ENCODE measurements at regions not wholly inside any gene's neighbourhood (a gene's known extent, or its start where the extent isn't known, plus 50 kb on each side); places are given as distances from the start of the nearest gene placed in this dataset.
"Not testable (repeated sequence)": the region's sequence is repeated elsewhere in the genome, so short reads cannot be mapped to it uniquely, and the experiment has no call there.

DNA sequence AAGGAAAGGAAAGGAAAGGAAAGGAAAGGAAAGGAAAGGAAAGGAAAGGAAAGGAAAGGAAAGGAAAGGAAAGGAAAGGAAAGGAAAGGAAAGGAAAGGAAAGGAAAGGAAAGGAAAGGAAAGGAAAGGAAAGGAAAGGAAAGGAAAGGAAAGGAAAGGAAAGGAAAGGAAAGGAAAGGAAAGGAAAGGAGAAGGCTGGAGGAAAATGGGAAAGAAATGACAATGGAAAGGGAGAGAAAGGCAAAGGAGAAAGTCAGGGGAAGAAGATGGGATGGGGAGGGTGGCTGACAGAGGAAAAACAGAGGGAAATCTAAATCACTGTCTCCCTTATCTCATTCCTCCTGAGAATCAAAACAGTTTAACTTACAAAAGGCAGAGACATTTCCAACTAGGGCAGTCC is 156.3 kb downstream of the C1D start:
- not testable (repeated sequence) for DNase-seq (ENCODE audit: low spot score)

DNA sequence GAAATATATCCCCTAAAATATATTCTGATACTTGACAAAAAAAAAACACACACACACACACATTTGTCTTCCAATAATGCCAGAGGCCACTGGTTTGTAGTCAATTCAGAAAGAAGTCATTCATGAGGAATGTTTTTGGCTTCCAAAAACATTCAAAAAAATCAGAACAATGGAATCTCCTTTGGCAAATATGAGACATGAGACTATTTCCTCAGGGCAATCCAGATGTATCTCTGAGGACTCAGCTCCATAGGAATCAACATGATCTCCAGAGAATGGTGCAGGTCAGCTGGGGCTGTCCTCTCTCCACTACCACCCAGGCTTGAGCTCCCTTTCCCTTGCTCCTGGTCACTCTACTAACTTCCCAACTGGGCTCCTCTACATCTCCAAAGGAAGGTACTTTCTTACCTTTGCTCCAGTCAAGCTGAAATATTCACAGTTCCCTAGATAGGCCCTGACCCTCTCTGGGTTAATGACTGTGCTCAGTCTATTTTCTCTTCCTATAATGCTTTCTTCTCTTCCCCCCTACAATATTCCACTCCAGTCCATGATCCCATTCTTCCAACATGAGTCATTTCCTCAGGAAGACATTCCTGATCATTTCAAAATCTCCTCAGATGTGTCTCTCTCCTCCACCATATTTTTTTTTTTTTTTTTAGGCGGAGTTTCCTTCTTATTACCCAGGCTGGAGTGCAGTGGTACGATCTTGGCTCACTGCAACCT is 145.3 kb downstream of the C1D start:
- peak; percentile 72 for DNase-seq (ENCODE audit: low spot score)

DNA sequence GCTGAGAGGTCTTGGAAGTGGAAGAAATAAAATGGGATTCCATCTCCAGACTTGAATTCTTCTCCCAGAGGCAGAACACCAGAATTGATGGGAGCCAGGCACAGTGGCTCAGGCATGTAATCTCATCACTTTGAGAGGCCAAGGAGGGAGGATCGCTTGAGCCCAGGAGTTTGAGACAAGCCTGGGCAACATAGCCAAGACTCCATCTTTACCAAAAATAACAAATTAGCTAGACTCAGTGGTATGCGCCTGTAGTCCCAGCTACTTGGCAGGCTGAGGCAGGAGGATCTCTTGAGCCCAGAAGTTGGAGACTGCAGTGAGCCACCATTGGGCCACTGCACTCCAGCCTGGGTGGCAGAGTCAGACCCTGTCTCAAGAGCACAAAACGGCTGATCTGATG is 144.3 kb downstream of the C1D start:
- DNase-seq (ENCODE audit: low spot score): no peak

DNA sequence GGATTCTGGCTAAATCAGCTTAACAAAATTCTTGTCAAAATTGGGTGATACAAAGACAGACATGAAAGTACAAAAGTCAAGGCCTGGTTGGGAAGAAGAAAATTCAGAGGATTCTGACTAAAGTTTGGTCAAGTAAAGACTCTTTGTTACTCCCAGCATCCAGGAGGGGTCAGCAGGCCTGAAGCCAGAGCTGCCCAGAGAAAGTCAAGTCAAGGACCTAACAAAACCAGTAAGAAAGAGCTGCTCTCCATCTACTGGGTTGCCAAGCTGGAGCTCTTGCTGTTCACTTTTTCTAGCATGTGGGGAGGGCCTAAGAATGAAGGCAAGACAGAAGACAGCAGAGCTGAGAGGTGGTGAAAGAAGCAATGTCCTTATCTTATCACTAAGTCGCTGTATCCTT is 143.3 kb downstream of the C1D start:
- no peak for DNase-seq (ENCODE audit: low spot score)

DNA sequence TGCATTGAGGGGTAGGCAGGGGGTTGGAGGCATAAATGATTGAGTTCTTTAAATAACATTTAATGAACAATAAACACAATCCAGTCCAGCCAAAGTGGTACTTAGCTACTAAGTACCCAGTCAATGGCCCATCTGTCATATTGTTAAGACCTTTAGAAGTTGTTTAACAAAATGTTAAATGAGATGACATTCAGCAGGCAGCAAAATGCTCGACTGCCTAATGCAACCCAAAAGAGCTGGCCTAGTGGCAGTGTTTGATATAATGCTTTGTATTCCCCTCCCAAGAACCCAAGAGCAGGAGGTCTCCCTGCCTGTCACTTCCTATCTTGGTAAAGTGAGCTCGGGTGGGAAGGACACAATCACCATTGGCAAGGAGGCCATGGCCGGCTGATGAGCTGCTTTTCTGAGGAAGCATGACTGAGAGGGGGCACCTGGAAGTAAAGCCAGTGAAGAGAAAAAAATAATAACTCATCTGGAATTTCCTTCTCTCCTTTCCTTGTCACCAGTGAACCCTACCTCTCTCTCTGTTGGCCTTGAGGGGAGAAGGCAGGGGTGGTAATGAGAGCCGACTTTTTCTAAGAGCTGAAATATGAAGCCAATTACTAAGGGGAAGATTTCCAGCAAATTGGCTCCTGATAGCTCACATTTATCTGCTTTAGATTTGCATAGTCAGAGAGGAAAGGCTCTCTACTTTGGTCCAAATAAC is 140.6 kb downstream of the C1D start:
- DNase-seq (ENCODE audit: low spot score): no peak

DNA sequence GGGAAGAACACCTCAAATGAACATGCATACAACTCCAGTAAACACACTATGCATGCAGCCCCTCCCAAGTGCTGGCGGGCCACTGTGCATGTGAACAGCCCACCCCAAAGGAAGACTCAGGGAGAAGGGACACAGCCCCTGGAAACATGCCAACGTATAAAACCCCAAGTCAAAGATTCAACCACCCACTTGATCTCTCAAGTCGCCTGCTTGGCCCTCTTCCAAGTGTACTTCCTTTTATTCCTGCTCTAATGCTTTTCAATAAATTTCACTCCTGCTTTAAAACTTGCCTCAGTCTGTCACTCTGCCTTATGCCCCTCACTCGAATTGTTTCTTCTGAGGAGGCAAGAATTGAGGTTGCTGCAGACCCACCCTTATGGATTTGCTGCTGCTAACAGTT is 139.1 kb downstream of the C1D start:
- DNase-seq (ENCODE audit: low spot score): no peak

DNA sequence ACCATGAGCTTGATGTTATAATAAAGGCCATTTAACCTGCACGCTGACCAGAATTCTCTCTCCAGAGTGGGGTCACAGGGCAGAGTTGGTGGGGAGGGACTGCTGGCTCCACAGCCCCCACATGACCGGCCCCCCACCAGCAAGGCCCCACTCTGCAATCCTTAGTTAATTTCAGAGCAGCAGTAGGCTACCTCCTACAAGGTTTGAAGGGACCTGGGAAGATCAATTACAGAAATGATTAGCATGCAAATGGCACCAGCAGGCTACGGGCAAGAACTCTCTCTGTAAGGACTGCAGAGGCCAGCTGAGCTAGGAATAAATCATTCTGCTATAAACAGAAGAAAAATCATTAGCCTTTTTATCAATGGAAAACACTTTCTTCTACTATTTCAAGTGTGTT is 135.3 kb downstream of the C1D start:
- DNase-seq (ENCODE audit: low spot score): no peak

DNA sequence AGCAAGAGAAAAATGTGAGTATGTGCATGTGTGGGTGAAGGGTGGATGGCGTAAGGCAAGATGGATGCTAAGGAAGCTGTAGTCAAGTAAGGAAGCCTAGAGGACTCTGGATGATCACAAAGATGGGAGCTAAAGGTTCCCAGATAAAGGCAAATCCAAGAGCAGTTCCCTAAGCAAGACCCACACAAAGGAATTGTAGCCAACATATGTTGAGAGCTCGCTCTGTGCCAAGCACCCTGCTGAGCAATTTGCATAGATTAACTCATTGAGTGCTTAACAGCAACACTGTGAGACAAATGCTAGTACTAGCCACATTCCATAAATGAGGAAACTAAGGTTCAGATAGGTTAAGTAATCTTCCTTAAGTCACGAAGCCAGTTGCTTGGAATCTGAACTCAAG is 132.6 kb downstream of the C1D start:
- no peak for DNase-seq (ENCODE audit: low spot score)

DNA sequence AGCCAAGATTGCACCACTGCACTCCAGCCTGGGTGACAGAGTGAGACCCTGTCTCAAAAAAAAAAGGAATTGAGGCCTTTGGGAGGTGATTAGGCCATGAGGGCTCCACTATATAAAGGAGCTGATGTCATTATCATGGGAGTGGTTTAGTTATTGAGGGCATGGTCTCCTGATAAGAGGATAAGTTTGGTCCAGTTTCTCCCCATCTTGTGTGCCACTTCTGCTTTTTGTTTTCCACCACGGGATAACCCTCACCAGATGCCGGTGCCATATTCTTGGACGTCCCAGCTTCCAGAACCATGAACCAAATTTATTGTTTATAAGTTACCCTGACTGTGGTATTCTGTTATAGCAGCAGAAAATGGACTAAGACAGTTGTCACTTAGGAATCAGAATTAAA is 125.8 kb downstream of the C1D start:
- no peak for DNase-seq (ENCODE audit: low spot score)

DNA sequence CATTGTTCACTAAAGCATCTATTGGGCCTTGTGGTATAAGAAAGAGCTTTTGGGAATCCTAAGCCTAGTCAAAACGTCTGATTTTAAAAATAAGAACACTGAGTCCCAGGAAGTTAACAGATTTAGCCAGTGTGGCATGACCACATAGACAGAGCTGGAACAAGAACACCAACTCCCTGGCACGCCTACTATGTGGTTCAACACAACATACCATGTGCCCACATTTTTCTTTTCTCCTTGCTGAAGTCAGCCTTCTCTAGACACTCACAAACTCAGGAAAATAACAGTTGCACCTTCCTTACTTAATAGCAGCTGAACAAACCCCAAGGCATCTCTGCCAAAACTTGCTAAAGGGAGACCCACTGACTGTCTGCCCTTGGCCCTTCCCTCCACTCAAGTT is 124.8 kb downstream of the C1D start:
- no peak for DNase-seq (ENCODE audit: low spot score)

DNA sequence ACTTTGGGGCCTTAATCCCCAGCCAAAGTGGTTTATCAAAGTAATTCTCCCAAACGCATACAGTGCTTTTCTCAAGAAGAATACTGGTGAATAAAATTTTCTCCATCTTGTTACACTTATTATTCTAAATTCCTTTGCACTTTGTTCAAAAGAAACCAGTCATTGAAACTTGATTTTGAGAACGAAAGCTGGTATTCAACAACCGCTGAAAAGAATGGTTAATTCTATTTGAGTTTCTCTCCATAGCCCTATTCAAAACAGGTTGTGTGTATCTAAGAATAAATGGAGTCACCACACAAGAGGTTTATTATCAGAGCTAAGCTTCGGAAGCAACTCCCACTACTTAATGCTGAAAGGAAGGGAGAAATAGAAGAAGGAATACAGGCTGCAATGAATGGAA is 117.7 kb downstream of the C1D start:
- DNase-seq (ENCODE audit: low spot score): no peak

DNA sequence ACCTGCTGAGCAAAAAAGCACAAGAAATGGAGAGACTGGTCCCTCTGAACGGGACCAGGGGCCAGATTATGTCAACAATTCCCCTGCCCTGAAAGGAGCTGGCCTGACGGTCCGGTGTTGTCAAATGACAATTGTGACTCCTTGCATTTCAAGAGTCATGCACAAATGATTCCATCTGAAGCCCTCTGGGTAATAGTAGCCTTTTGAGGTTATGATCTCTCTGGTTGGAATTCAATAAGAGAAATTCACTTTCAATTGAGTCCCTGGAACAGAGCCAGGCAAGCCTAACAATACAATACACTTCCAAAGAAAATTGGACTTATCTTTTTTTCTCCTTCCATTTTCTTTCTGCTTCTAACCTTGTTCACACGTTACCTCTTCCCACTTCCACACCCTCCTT is 116.9 kb downstream of the C1D start:
- no peak for DNase-seq (ENCODE audit: low spot score)

DNA sequence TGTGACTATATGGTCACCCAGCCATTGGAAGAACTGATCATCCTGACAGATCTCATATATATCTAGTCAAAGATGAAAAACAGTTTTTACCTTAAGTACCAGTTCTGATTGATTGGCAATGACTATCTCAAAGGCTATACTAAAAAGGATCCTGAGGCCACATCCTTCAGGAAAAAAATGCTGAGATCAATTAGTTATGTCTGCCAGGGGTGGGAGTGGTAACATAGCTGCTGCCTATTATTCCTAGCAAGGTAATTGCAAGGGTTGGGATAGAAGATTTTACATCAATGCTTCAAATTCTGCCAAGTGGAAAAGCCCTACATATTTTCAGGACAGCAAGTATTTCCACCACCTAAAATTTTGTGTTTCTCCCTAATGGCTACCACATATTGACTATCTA is 114.7 kb downstream of the C1D start:
- no peak for DNase-seq (ENCODE audit: low spot score)

DNA sequence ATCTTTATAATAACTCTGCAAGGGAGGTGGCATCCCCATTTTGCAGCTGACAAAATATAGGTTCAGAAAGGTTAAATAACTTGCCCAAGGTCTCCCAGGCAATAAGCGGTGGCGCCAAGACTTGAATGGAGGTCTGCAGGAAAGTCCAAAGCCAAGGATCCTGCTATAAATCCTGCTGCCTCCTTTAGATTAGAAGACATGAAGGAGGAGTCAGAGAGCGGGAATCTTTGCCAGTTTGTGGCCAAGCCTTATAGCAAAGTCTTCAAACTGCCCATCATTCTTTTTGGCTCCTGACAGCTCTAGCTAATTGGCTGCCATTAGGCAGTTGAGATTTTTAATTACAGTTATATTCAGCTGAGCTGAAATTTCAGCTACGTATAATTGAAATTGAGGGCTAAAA is 114.3 kb downstream of the C1D start:
- DNase-seq (ENCODE audit: low spot score): no peak

DNA sequence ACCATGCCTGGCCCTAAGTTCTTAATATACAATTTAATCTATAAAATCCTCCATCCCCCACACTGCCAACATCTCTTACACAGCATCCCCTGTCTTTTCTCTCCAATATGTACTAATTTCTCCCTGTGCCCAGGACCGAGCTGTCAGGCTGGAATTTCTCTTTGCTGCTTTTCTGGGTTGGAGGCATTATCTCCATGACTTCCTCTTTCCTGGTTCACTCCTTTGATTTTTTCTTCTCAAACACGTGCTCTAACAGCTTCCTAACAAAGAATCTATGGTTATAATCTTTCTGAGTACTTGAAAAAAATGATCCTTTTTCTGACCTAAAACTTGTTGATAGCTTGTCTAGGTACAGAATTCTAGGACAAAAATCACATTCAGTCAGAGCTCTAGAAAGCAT is 112.8 kb downstream of the C1D start:
- DNase-seq (ENCODE audit: low spot score): no peak

DNA sequence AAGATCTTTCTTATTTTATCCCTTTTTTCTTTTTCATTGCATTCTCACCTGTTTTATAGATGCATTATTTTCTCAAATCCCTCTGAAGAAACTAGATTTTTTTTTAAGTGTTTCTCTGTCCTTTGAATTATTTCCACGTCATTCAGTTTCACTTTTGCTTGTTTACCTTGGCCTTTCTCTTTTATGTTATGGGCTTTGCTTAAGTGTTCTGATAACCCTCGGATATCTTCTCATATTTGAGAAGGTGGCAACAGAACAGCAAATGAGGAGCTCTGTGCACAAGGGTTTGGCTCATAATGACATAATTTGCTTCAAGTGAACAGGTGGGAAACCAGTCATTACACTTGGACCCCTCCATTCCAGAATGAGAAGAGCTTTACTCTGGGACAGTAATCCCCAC is 111.9 kb downstream of the C1D start:
- no peak for DNase-seq (ENCODE audit: low spot score)

DNA sequence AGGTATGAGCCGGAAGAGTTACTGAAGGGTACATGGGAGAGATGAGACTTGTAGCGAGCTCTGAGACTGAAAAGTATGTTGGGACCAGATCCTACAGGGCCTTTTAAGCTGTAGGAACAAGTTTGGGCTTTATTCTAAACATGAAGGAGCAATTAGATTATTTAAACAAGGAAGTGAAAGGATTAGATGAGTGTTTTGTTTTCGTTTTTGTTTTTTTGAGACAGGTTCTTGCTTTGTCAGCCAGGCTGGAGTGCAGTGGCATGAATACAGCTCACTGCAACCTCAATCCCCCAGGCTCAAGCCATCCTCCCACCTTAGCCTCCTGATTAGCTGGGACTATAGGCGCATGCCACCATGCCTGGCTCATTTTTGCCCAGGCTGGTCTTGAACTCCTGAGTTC is 110.7 kb downstream of the C1D start:
- DNase-seq (ENCODE audit: low spot score): no peak

DNA sequence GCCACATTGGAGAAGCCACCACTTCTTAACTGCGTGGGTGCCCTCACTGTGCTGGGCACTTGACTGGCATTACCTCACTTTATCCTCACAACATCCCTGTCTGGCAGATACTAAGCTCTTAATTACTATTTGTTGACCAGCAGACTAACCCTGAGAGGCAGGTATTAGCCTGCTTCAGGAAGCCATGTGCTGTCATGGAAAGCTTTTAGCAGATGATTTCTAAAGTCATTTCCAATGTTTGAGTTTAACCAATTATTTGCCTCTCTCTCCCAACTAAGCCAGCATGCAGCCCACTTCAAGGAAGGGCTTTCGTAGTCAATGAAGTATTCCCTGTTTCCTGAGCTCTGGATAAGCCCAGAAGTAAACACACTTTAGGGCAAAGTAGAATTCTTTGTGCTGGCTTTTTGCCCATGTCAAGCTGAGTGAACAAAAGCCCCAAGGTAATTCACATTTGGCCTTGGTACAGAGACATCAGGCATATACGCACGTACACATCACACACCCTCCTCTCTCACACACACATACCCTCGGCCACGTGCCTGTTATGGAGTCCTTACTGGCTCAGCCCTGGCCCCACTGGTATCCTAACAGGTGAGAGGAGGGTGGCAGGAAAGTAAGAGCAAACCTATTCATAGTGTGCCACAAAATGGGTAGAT is 108.6 kb downstream of the C1D start:
- no peak for DNase-seq (ENCODE audit: low spot score)

DNA sequence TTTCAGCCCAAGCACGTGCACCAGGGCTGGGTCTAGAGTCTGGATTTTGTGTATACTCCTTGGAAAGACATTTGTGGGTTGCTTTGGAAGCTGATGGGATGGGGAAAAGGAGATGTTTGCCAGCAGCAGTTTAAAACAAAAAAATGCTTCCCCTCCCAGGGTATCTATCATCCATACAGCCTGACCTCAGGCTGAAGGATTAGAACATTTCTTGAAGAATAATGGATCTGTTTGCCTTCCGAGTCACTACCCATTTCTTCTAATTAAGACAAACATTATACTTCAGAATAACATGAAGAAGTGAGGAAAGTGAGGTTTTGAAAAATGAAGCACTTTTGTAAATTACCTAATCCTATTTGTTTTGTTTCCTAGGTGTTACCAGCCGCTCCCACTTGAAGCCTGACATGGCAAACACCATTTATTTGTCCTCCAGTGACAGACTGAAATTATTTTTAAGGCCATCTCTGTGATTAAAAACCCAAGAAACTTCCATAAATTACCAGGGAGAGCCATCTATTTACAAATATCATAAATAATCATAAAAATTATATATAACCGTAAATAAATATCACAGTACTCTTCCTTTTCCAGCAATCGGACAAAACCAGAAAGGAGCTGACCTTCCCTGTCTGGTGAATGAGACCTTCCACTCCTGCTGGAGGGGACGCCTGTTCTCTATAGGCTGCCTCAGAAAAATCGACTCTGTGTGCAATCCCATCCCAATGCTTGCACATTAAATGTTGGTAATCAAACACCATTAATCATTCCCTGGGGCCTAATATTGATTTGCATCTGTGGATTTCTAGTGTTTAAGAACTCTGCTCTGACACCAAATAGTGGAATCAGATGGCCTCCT is 106.8 kb downstream of the C1D start:
- DNase-seq (ENCODE audit: low spot score): no peak

DNA sequence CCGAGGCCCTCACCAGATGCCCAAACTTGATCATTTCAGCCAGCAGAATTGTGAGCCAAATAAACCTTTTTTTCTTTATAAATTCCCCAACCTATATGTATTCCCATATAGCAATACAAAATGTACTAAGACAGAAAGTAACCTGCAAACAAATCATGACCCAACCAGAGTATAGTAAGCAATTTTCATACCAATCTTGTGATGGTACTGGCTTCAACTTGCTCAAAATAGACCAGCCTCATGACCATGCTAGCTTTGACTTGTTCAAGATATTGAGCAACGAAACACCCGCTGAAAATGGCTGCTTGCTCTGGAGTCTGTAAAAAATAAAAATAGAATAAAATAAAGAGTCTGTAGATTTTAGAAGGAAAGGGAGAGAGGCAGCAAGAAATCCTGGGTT is 97.6 kb downstream of the C1D start:
- DNase-seq (ENCODE audit: low spot score): no peak

DNA sequence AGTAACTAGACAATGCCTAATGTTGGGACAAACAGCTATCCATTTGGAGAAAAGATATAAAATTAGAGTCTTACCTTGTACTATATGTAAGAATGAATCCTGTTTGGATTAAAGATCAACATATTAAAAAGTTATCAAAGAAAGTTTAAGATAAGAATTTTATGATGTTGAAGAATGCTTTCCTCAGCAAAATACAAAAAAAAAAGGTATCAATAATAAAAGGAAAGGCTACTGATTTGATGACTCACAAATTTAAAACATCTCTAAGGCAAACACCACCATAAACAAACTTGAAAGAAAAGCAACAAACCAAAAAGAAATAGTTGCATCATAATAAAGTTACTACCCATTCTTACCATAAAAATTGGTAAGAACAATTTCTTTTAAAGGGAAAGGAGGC is 92.7 kb downstream of the C1D start:
- DNase-seq (ENCODE audit: low spot score): no peak

DNA sequence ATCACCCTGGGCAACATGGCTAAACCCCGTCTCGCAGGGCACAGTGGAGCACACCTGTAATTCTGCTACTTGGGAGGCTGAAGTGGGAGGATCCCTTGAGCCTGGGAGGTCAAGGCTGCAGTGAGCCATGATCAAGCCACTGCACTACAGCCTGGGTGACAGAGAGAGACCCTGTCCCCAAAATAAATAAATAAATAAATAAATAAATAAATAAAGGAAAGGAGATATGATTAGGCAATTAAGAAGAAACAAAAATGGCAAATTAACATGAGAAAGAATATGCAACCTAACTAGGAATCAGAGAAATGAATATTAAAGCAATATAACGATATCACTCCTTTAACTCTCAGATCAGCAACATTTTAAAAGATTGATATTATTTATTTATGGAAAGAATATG is 92.3 kb downstream of the C1D start:
- no peak for DNase-seq (ENCODE audit: low spot score)

Measured in AG08396 (cell line).